ENCODE measurements at regions not wholly inside any gene's neighbourhood (a gene's known extent, or its start where the extent isn't known, plus 50 kb on each side); places are given as distances from the start of the nearest gene placed in this dataset.

- no peaks in the 10 kb centered on the region for H3K36me3 ChIP-seq (ENCODE audit: insufficient read depth, low read length, poor library complexity, severe bottlenecking)
- no TSS peak for BruUV-seq (replicated peaks)
- H3K4me1 ChIP-seq (ENCODE audit: insufficient read depth, low read length, poor library complexity, severe bottlenecking): peaks cover 10% of the 10 kb centered on the region
- no peaks in the 10 kb centered on the region for H3K27me3 ChIP-seq (replicated peaks; ENCODE audit: insufficient read depth, low read depth, low read length, poor library complexity)
- H3K27ac ChIP-seq (ENCODE audit: low read depth, low read length, poor library complexity, severe bottlenecking): no peak overlapping the region
- TF ChIP-seq CTCF (conservative IDR thresholded peaks at IDR 0.05; ENCODE audit: low read depth, low read length) (no peak), EZH2 (IDR thresholded peaks at IDR 0.05; ENCODE audit: borderline replicate concordance, low read depth, low read length, poor library complexity, severe bottlenecking) (no peak)
- intact Hi-C loops (cut with micrococcal nuclease; ENCODE audit: unreplicated experiment): no loop called here
- ChIA-PET POLR2A (ENCODE audit: low non-redundant PET) (no interaction called here), CTCF (no interaction called here)
- no peak overlapping the region for H3K4me3 ChIP-seq (ENCODE audit: low read depth, low read length, poor library complexity, severe bottlenecking)
- no peaks in the 10 kb centered on the region for H3K9me3 ChIP-seq (ENCODE audit: low read depth, low read length, poor library complexity, severe bottlenecking)
- no peak for DNase-seq (ENCODE audit: low spot score)
Observed at GRCh38 chr4:165654556-165654955, 218.5 kb upstream of the TLL1 start.

- no peaks in the 10 kb centered on the region for H3K9me3 ChIP-seq (ENCODE audit: low read depth, low read length, poor library complexity, severe bottlenecking)
- H3K36me3 ChIP-seq (ENCODE audit: insufficient read depth, low read length, poor library complexity, severe bottlenecking): no peaks in the 10 kb centered on the region
- TF ChIP-seq CTCF (conservative IDR thresholded peaks at IDR 0.05; ENCODE audit: low read depth, low read length) (no peak), EZH2 (IDR thresholded peaks at IDR 0.05; ENCODE audit: borderline replicate concordance, low read depth, low read length, poor library complexity, severe bottlenecking) (no peak)
- H3K4me3 ChIP-seq (ENCODE audit: low read depth, low read length, poor library complexity, severe bottlenecking): no peak overlapping the region
- no peaks in the 10 kb centered on the region for H3K27me3 ChIP-seq (replicated peaks; ENCODE audit: insufficient read depth, low read depth, low read length, poor library complexity)
- ChIA-PET CTCF (no interaction called here), POLR2A (ENCODE audit: low non-redundant PET) (no interaction called here)
- H3K27ac ChIP-seq (ENCODE audit: low read depth, low read length, poor library complexity, severe bottlenecking): no peak overlapping the region
- DNase-seq (ENCODE audit: low spot score): peak; percentile 33
- no TSS peak for BruUV-seq (replicated peaks)
- intact Hi-C loops (cut with micrococcal nuclease; ENCODE audit: unreplicated experiment): no loop called here
- H3K4me1 ChIP-seq (ENCODE audit: insufficient read depth, low read length, poor library complexity, severe bottlenecking): peaks cover 10% of the 10 kb centered on the region
Observed at GRCh38 chr4:165656399-165656798, 216.6 kb upstream of the TLL1 start.

GRCh38 chr4:165656829-165657490 is 216.1 kb upstream of the TLL1 start:
- ChIA-PET CTCF (no interaction called here), POLR2A (ENCODE audit: low non-redundant PET) (no interaction called here)
- TF ChIP-seq EZH2 (IDR thresholded peaks at IDR 0.05; ENCODE audit: borderline replicate concordance, low read depth, low read length, poor library complexity, severe bottlenecking): no peak
- TF ChIP-seq CTCF (conservative IDR thresholded peaks at IDR 0.05; ENCODE audit: low read depth, low read length): no peak
- no peaks in the 10 kb centered on the region for H3K9me3 ChIP-seq (ENCODE audit: low read depth, low read length, poor library complexity, severe bottlenecking)
- no peak overlapping the region for H3K27ac ChIP-seq (ENCODE audit: low read depth, low read length, poor library complexity, severe bottlenecking)
- H3K4me1 ChIP-seq (ENCODE audit: insufficient read depth, low read length, poor library complexity, severe bottlenecking): peaks cover 10% of the 10 kb centered on the region
- no peaks in the 10 kb centered on the region for H3K27me3 ChIP-seq (replicated peaks; ENCODE audit: insufficient read depth, low read depth, low read length, poor library complexity)
- intact Hi-C loops (cut with micrococcal nuclease; ENCODE audit: unreplicated experiment): no loop called here
- DNase-seq (ENCODE audit: low spot score): no peak
- H3K4me3 ChIP-seq (ENCODE audit: low read depth, low read length, poor library complexity, severe bottlenecking): no peak overlapping the region
- no TSS peak for BruUV-seq (replicated peaks)
- H3K36me3 ChIP-seq (ENCODE audit: insufficient read depth, low read length, poor library complexity, severe bottlenecking): no peaks in the 10 kb centered on the region

Measured in A673 (cell line).